ENCODE measurements at regions not wholly inside any gene's neighbourhood (a gene's known extent, or its start where the extent isn't known, plus 50 kb on each side); places are given as distances from the start of the nearest gene placed in this dataset.

DNA sequence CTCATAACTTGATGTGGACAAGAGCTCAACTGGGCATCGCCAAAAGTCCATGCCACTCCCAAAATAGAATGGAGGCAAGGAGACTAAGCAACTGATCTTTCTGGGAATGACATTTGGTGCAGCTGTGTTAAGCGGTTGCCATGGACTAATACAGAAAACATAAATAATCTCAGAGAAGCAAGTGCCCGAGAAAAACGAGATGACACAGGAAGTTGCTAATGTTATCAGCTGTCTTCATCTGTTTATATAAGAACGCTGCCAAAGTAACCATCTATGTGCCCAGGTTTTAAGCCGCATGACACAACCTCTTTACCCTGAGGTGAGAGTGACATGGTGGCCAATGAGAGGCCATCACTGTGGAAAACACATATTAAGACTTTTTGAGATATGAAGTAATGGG, 54.9 kb upstream of the SACS start:
- H3K4me3 ChIP-seq (ENCODE audit: low read length): no peak overlapping the region
- TF ChIP-seq, protein P1, sequence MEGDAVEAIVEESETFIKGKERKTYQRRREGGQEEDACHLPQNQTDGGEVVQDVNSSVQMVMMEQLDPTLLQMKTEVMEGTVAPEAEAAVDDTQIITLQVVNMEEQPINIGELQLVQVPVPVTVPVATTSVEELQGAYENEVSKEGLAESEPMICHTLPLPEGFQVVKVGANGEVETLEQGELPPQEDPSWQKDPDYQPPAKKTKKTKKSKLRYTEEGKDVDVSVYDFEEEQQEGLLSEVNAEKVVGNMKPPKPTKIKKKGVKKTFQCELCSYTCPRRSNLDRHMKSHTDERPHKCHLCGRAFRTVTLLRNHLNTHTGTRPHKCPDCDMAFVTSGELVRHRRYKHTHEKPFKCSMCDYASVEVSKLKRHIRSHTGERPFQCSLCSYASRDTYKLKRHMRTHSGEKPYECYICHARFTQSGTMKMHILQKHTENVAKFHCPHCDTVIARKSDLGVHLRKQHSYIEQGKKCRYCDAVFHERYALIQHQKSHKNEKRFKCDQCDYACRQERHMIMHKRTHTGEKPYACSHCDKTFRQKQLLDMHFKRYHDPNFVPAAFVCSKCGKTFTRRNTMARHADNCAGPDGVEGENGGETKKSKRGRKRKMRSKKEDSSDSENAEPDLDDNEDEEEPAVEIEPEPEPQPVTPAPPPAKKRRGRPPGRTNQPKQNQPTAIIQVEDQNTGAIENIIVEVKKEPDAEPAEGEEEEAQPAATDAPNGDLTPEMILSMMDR (conservative IDR thresholded peaks at IDR 0.05; ENCODE audit: low read length): no peak
- peak; percentile 64 for DNase-seq (ENCODE audit: low read depth)

DNA sequence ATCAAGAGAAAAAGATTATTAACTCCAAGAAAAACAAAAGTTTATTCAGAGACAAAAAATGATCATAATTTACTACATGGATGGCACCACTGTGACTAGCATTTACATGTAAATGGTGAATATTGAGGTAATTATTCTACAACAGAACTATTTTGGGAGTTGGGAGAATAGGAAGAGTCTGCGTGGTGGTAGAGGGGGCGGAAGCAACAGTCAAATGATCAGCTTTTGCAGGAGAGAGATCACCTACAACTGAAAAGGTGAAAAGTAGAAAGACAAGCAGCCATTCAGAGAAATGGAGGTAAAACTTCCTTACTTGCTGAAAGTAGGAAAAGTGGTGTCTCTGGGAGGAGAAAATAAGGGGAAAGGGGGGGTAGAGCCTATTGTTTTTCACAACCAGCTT, 62.8 kb upstream of the SACS start:
- H3K4me3 ChIP-seq (ENCODE audit: low read length): no peak overlapping the region
- no peak for DNase-seq (ENCODE audit: low read depth)
- TF ChIP-seq, protein P1 (conservative IDR thresholded peaks at IDR 0.05; ENCODE audit: low read length): no peak

DNA sequence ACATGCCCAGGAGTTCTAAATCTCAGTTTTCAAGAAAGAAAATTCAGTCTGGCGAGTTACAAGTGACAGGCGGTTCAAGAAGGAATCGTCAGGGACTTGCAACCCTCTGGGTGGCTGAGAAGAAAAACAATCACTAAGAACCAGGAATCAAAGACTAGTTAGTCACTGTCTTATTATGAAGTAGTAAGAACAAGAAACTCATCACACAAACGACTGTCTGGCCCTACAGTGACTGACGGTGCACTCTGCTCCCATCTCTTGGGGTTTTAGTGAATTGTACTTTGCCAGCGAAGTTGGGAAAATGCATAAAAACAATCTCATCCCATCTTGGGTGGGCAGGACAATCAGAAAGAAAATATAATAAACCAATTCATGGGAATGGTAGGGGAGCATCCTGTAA, 63.7 kb upstream of the SACS start:
- no peak overlapping the region for H3K4me3 ChIP-seq (ENCODE audit: low read length)
- TF ChIP-seq, protein P1 (conservative IDR thresholded peaks at IDR 0.05; ENCODE audit: low read length): 0 out of 2 replicates have a peak, but pooled peaks have one; percentile 6
- DNase-seq (ENCODE audit: low read depth): no peak

DNA sequence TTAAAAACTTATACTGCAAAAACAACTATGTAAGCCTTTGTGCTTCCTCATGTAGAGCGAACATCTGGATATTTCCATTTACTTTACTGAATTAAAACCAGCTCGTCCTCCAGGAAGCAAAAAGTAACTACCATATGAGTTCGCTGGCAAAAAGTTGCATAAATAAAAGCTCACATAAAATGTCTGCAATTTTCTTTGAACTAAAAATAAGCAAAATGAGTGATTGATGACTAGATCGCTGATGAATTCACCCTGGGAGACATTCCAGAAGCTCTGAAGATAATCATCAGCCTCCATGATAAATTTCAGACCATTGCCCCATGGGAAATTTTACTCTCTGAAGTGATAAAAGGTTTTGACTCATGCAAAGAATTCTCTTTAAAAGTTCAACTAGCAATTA, 67.3 kb upstream of the SACS start:
- DNase-seq (ENCODE audit: low read depth): peak; percentile 97
- H3K4me3 ChIP-seq (ENCODE audit: low read length): no peak overlapping the region
- TF ChIP-seq, protein P1 (conservative IDR thresholded peaks at IDR 0.05; ENCODE audit: low read length): no peak

DNA sequence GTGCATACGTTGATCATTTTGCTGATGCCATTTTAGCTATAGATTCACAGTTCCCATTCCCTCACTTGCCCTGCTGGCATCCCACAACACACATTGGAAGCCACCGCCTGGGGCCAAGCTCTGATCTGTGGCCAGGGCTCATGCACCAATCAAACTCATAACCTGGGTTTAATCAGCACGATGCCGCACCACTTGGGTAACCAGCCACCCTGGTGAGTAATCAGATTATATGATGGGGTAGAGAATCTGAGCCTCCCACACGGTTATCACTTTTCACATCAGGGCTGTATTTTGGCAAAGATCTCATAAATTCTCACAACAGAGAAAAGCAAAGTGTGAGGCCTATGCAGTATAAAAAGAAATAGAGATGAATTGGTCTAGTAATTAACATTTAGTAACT, 66.0 kb upstream of the TNFRSF19 start:
- DNase-seq (ENCODE audit: low read depth): peak; percentile 63
- no peak overlapping the region for H3K4me3 ChIP-seq (ENCODE audit: low read length)
- TF ChIP-seq, protein P1 (conservative IDR thresholded peaks at IDR 0.05; ENCODE audit: low read length): no peak

DNA sequence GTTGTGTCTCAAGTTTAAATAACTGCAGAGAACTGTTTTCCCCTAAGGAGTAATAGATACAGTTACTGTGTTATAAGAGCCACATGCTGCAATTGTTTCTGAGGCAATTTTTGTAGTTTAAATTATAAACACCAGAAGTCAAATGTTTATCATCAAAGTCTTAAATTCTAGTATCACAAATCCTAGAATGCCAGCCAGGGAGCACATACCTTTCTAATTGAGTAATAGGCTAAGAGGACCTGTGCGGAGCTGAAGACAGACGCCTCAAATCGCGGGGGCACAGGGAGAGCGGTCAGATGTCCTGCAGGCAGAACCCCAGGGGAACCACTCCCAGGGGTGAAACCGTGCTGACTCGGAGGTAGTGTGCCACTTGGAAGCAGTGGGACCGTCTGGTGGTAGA, 65.2 kb upstream of the TNFRSF19 start:
- H3K4me3 ChIP-seq (ENCODE audit: low read length): peak overlapping the region; percentile 53
- DNase-seq (ENCODE audit: low read depth): peak; percentile 87
- TF ChIP-seq, protein P1 (conservative IDR thresholded peaks at IDR 0.05; ENCODE audit: low read length): no peak; the same call in 1 of the 2 replicates

DNA sequence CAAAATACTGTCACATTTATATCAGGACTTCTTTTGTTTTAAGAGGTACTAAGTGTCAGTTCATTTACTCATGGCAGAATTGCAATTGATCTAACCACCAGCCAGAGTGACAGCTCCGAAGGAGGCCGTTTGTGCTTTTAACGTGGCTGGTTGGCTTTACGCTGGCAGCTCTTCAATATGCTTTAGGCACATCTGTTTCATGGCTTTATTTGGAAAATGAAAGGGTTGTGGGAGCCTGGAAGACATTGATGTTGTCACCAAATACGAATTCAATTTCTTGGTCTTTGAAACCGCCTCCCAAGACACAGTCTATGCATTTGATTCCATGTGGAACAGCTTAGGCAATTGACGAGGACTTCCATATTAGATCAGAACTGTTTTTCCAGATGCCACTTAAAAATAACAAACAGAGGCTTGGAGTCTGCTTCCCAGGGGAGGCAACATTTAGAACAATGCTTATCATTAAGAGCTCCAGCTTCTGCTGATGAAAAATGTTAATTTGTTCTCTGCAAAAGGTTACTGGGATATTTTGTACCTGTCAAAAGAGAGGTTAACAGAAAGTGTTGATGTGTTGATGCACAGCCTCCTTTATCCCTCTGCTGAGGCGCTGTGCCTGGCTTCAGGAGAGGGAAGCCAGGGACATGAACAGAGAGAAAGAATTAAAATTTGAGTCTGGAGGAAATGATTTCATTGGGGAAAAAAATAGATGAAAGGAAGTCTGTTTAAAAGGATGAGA, 64.0 kb upstream of the TNFRSF19 start:
- H3K4me3 ChIP-seq (ENCODE audit: low read length): peak overlapping the region; percentile 24
- TF ChIP-seq, protein P1 (conservative IDR thresholded peaks at IDR 0.05; ENCODE audit: low read length): no peak
- DNase-seq (ENCODE audit: low read depth): peak; percentile 80
